Liver (tissue), 8 donors: ENCODE measurements at regions not wholly inside any gene's neighbourhood (a gene's known extent, or its start where the extent isn't known, plus 50 kb on each side); places are given as distances from the start of the nearest gene placed in this dataset.

Experiments used
- DNase-seq: peaks from one replicate; pipeline ENCODE4 v3.0.0-alpha.2; 2017; ENCODE audit warnings: low spot score
- H3K27ac ChIP-seq, 2 donors: one replicate each; pipeline ENCODE4 v1.7.0; 2013; ENCODE audit warnings: inconsistent platforms in 2 of 2, low read length in 2 of 2, control low read depth in 1 of 2, low read depth in 1 of 2, mild to moderate bottlenecking in 1 of 2
- H3K27me3 ChIP-seq, 4 donors: one replicate each; pipeline versions ENCODE4 v1.6.1 to v1.7.0; 2013; ENCODE audit warnings: low read length in 3 of 4, inconsistent platforms in 1 of 4, mild to moderate bottlenecking in 1 of 4, moderate library complexity in 1 of 4; ENCODE audit not compliant: control insufficient read depth in 4 of 4, insufficient read depth in 4 of 4
- H3K36me3 ChIP-seq, 4 donors: one replicate each; pipeline versions ENCODE4 v1.6.1 to v1.7.0; 2013; ENCODE audit warnings: low read length in 3 of 4, mild to moderate bottlenecking in 3 of 4, low read depth in 1 of 4, moderate library complexity in 1 of 4; ENCODE audit not compliant: control insufficient read depth in 4 of 4, insufficient read depth in 3 of 4
- H3K4me1 ChIP-seq, 4 donors: one replicate each; pipeline versions ENCODE4 v1.6.1 to v1.7.0; 2013; ENCODE audit warnings: low read length in 3 of 4, mild to moderate bottlenecking in 3 of 4, moderate library complexity in 1 of 4; ENCODE audit not compliant: control insufficient read depth in 4 of 4, insufficient read depth in 4 of 4
- H3K4me3 ChIP-seq, 3 donors: one replicate each; pipeline versions ENCODE4 v1.6.1 to v1.7.0; 2013; ENCODE audit warnings: low read length in 3 of 3, control low read depth in 1 of 3, low read depth in 1 of 3, mild to moderate bottlenecking in 1 of 3
- H3K9ac ChIP-seq, 2 donors: one replicate each; pipeline ENCODE4 v1.7.0; 2013; ENCODE audit warnings: low read length in 2 of 2, mild to moderate bottlenecking in 2 of 2, moderate library complexity in 2 of 2, control low read depth in 1 of 2, low read depth in 1 of 2
- H3K9me3 ChIP-seq, 4 donors: one replicate each; pipeline versions ENCODE4 v1.6.1 to v1.7.0; 2013; ENCODE audit warnings: low read length in 3 of 4; ENCODE audit not compliant: control insufficient read depth in 4 of 4
- ATF3 ChIP-seq: IDR thresholded peaks from 2 replicates; pipeline ENCODE4 v1.6.1; 2016; ENCODE audit warnings: antibody characterized with exemption
- CTCF ChIP-seq: fragments of 150-350 bp; IDR thresholded peaks from 2 replicates; pipeline ENCODE4 v1.5.1; 2017; ENCODE audit warnings: improper control_type of control experiment, low read depth, low read length; ENCODE audit not compliant: missing input control
- EGR1 ChIP-seq, 2 donors: IDR thresholded peaks; 2 replicates each; pipeline ENCODE4 v1.6.1; 2016 to 2018; ENCODE audit warnings: antibody characterized with exemption in 2 of 2, low read depth in 2 of 2
- FOXA1 ChIP-seq: IDR thresholded peaks from 2 replicates; pipeline ENCODE4 v1.6.1; 2016; ENCODE audit warnings: antibody characterized with exemption
- FOXA2 ChIP-seq: IDR thresholded peaks from 2 replicates; pipeline ENCODE4 v1.6.1; 2016; ENCODE audit warnings: antibody characterized with exemption
- GABPA ChIP-seq, 2 donors: IDR thresholded peaks in 1 of 2; conservative IDR thresholded peaks in 1 of 2; 2 replicates each; pipeline ENCODE4 v1.6.1; 2016; ENCODE audit warnings: antibody characterized with exemption in 2 of 2, mild to moderate bottlenecking in 1 of 2, moderate library complexity in 1 of 2
- HNF4A ChIP-seq, 2 donors: conservative IDR thresholded peaks; 2 replicates each; pipeline ENCODE4 v1.6.1; 2016; ENCODE audit warnings: antibody characterized with exemption in 2 of 2, mild to moderate bottlenecking in 2 of 2
- HNF4G ChIP-seq: IDR thresholded peaks from 2 replicates; pipeline ENCODE4 v1.6.1; 2016; ENCODE audit warnings: antibody characterized with exemption
- JUND ChIP-seq, 2 donors: IDR thresholded peaks; 2 replicates each; pipeline ENCODE4 v1.6.1; 2016; ENCODE audit warnings: antibody characterized with exemption in 2 of 2
- MAX ChIP-seq: IDR thresholded peaks from 2 replicates; pipeline ENCODE4 v1.6.1; 2016; ENCODE audit warnings: antibody characterized with exemption
- NR2F2 ChIP-seq: IDR thresholded peaks from 2 replicates; pipeline ENCODE4 v1.6.1; 2016; ENCODE audit warnings: antibody characterized with exemption
- RAD21 ChIP-seq, 2 donors: IDR thresholded peaks; 2 replicates each; pipeline ENCODE4 v1.6.1; 2016; ENCODE audit warnings: antibody characterized with exemption in 2 of 2, mild to moderate bottlenecking in 2 of 2
- REST ChIP-seq: IDR thresholded peaks from 2 replicates; pipeline ENCODE4 v1.6.1; 2016; ENCODE audit warnings: antibody characterized with exemption, mild to moderate bottlenecking
- RXRA ChIP-seq, 2 donors: IDR thresholded peaks; 2 replicates each; pipeline ENCODE4 v1.6.1; 2017 to 2018; ENCODE audit warnings: antibody characterized with exemption in 2 of 2, mild to moderate bottlenecking in 1 of 2
- SP1 ChIP-seq: IDR thresholded peaks from 2 replicates; pipeline ENCODE4 v1.6.1; 2018; ENCODE audit warnings: antibody characterized with exemption, mild to moderate bottlenecking
- TAF1 ChIP-seq: conservative IDR thresholded peaks from 2 replicates; pipeline ENCODE4 v1.6.1; 2016; ENCODE audit warnings: antibody characterized with exemption, mild to moderate bottlenecking
- YY1 ChIP-seq: IDR thresholded peaks from 2 replicates; pipeline ENCODE4 v1.6.1; 2016; ENCODE audit warnings: antibody characterized with exemption, mild to moderate bottlenecking
- ZBTB33 ChIP-seq: IDR thresholded peaks from 2 replicates; pipeline ENCODE4 v1.6.1; 2016; ENCODE audit warnings: antibody characterized with exemption
- WGBS: extraction: QIAGEN DNeasy Blood & Tissue Kit; methylation state at CpG from one replicate; pipeline ENCODE4 v1.1.7; 2013; 5-methylcytosine and 5-hydroxymethylcytosine counted together
- donor health status: healthy.
- donor health status: healthy.
- donor health status: healthy.
- donor health status: healthy.
- donor health status: healthy.

GRCh38 chr7:145986248-145986874 is 130.2 kb upstream of the CNTNAP2 start:
- Histone ChIP-seq H3K36me3 (no peaks in the 10 kb centered on the region), H3K9me3 (peaks cover 0 to 2% (median 0%) of the 10 kb centered on the region in 4 donors), H3K4me3 (no peak overlapping the region), H3K27me3 (no peaks in the 10 kb centered on the region), H3K4me1 (no peaks in the 10 kb centered on the region), H3K27ac (no peak overlapping the region), H3K9ac (no peak overlapping the region)
- DNase-seq = no peak
- TF ChIP-seq HNF4A (conservative IDR thresholded peaks at IDR 0.05) = no peak
- no peak for TF ChIP-seq MAX
- no peak for TF ChIP-seq TAF1
- no peak for TF ChIP-seq GABPA (IDR thresholded peaks at IDR 0.05 in 1 of 2, conservative IDR thresholded peaks at IDR 0.05 in 1 of 2)
- TF ChIP-seq JUND (IDR thresholded peaks at IDR 0.05) = no peak
- no peak for TF ChIP-seq ATF3
- no peak for TF ChIP-seq NR2F2
- TF ChIP-seq SP1 = no peak
- no peak for TF ChIP-seq EGR1 (IDR thresholded peaks at IDR 0.05; ENCODE audit: low read depth in 2 of 2)
- no peak for TF ChIP-seq ZBTB33
- no peak for TF ChIP-seq FOXA2
- TF ChIP-seq FOXA1 = no peak
- TF ChIP-seq REST = no peak
- 26% methylated on average over 4 of the region's 4 CpGs for WGBS

- no peaks in the 10 kb centered on the region for H3K4me1 ChIP-seq
- no peak overlapping the region for H3K9ac ChIP-seq
- no peaks in the 10 kb centered on the region for H3K27me3 ChIP-seq
- DNase-seq = no peak
- TF ChIP-seq ATF3 (no peak), GABPA (IDR thresholded peaks at IDR 0.05 in 1 of 2, conservative IDR thresholded peaks at IDR 0.05 in 1 of 2) (no peak), TAF1 (no peak), JUND (IDR thresholded peaks at IDR 0.05) (no peak), HNF4A (conservative IDR thresholded peaks at IDR 0.05) (no peak), HNF4G (no peak), YY1 (no peak), REST (no peak), RAD21 (IDR thresholded peaks at IDR 0.05) (no peak), MAX (no peak), FOXA2 (no peak), CTCF (no peak), NR2F2 (no peak), RXRA (IDR thresholded peaks at IDR 0.05) (no peak)
- no peaks in the 10 kb centered on the region for H3K9me3 ChIP-seq
- WGBS = 82% methylated on average over 1 of the region's 1 CpG
- no peak overlapping the region for H3K27ac ChIP-seq
- no peak overlapping the region for H3K4me3 ChIP-seq
- H3K36me3 ChIP-seq = no peaks in the 10 kb centered on the region
Measured at GRCh38 chr7:145978769-145979168, 137.8 kb upstream of the CNTNAP2 start.
